Prostate gland (tissue), 2 donors: ENCODE measurements at regions not wholly inside any gene's neighbourhood (a gene's known extent, or its start where the extent isn't known, plus 50 kb on each side); places are given as distances from the start of the nearest gene placed in this dataset.

Experiments used
- CTCF ChIP-seq, 4 experiments: fragments of 200-600 bp in 2 of 4; fragments of 450-650 bp in 2 of 4; sonication (generic) in 2 of 4; IDR thresholded peaks; 1 replicate in 3 of 4; 2 replicates in 1 of 4; pipeline ENCODE4 v1.5.1; 2016 to 2019; ENCODE audit warnings: antibody characterized with exemption in 4 of 4, mild to moderate bottlenecking in 2 of 4, moderate library complexity in 2 of 4
- POLR2A ChIP-seq: fragments of 450-650 bp; IDR thresholded peaks from one replicate; pipeline ENCODE4 v1.6.1; 2016; ENCODE audit warnings: antibody characterized with exemption, mild to moderate bottlenecking
- POLR2AphosphoS5 ChIP-seq: sonication (generic); formaldehyde crosslinking; IDR thresholded peaks from one replicate; pipeline ENCODE4 v1.6.1; 2017; ENCODE audit warnings: antibody characterized with exemption

GRCh38 chr5:124633209-124633608 lies 113.2 kb downstream of the ZNF608 start:
- TF ChIP-seq CTCF (IDR thresholded peaks at IDR 0.05) (no peak), POLR2A (no peak), POLR2AphosphoS5 (no peak)
